ENCODE measurements at regions not wholly inside any gene's neighbourhood (a gene's known extent, or its start where the extent isn't known, plus 50 kb on each side); places are given as distances from the start of the nearest gene placed in this dataset.

DNA sequence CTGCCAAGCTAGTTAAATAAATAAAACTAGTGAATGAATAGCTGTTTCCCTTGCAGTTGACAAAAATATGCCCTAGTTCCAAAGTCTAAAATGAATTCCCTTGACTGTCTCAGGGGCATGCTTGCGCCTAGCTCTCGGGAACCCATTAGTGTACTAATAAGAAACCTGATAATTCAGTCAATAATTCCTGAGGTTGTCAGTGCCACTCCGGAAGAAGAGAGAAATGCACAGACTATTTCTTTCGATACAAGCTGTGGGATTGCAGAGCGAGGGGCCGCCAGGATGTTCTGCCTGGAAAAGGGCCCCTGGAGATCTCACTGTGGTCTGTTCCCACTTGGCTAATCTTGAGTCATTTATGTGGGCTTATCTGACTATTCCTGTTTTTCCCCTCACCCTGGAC lies 56.4 kb upstream of the LARP1 start:
- no peak overlapping the region for H3K27ac ChIP-seq (ENCODE audit: low read depth, low read length)
- TF ChIP-seq FOSL1 (IDR thresholded peaks at IDR 0.05; ENCODE audit: low read depth): no peak
- no peak for TF ChIP-seq ZFX (IDR thresholded peaks at IDR 0.05)
- no peak for TF ChIP-seq SRF (IDR thresholded peaks at IDR 0.05; ENCODE audit: low read depth)
- TF ChIP-seq YY1 (IDR thresholded peaks at IDR 0.05; ENCODE audit: extremely low read depth, insufficient replicate concordance, low read depth, low read length): no peak
- TF ChIP-seq, protein P1, sequence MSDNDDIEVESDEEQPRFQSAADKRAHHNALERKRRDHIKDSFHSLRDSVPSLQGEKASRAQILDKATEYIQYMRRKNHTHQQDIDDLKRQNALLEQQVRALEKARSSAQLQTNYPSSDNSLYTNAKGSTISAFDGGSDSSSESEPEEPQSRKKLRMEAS (IDR thresholded peaks at IDR 0.05): no peak
- TF ChIP-seq TCF7L2 (IDR thresholded peaks at IDR 0.05; ENCODE audit: borderline replicate concordance, extremely low read depth, insufficient read depth, insufficient read length): no peak
- no peak for TF ChIP-seq SP1 (IDR thresholded peaks at IDR 0.05; ENCODE audit: low read depth)
- TF ChIP-seq ZNF274 (IDR thresholded peaks at IDR 0.05; ENCODE audit: low read depth, low read length): no peak
- TF ChIP-seq CEBPB (IDR thresholded peaks at IDR 0.05; ENCODE audit: low read depth): no peak
- TF ChIP-seq, protein P2, sequence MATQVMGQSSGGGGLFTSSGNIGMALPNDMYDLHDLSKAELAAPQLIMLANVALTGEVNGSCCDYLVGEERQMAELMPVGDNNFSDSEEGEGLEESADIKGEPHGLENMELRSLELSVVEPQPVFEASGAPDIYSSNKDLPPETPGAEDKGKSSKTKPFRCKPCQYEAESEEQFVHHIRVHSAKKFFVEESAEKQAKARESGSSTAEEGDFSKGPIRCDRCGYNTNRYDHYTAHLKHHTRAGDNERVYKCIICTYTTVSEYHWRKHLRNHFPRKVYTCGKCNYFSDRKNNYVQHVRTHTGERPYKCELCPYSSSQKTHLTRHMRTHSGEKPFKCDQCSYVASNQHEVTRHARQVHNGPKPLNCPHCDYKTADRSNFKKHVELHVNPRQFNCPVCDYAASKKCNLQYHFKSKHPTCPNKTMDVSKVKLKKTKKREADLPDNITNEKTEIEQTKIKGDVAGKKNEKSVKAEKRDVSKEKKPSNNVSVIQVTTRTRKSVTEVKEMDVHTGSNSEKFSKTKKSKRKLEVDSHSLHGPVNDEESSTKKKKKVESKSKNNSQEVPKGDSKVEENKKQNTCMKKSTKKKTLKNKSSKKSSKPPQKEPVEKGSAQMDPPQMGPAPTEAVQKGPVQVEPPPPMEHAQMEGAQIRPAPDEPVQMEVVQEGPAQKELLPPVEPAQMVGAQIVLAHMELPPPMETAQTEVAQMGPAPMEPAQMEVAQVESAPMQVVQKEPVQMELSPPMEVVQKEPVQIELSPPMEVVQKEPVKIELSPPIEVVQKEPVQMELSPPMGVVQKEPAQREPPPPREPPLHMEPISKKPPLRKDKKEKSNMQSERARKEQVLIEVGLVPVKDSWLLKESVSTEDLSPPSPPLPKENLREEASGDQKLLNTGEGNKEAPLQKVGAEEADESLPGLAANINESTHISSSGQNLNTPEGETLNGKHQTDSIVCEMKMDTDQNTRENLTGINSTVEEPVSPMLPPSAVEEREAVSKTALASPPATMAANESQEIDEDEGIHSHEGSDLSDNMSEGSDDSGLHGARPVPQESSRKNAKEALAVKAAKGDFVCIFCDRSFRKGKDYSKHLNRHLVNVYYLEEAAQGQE (IDR thresholded peaks at IDR 0.05; ENCODE audit: low read depth): no peak
- no peak for TF ChIP-seq CBX3 (IDR thresholded peaks at IDR 0.05; ENCODE audit: low read depth)
- TF ChIP-seq, protein P3, sequence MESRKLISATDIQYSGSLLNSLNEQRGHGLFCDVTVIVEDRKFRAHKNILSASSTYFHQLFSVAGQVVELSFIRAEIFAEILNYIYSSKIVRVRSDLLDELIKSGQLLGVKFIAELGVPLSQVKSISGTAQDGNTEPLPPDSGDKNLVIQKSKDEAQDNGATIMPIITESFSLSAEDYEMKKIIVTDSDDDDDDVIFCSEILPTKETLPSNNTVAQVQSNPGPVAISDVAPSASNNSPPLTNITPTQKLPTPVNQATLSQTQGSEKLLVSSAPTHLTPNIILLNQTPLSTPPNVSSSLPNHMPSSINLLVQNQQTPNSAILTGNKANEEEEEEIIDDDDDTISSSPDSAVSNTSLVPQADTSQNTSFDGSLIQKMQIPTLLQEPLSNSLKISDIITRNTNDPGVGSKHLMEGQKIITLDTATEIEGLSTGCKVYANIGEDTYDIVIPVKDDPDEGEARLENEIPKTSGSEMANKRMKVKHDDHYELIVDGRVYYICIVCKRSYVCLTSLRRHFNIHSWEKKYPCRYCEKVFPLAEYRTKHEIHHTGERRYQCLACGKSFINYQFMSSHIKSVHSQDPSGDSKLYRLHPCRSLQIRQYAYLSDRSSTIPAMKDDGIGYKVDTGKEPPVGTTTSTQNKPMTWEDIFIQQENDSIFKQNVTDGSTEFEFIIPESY (IDR thresholded peaks at IDR 0.05; ENCODE audit: extremely low read depth, insufficient replicate concordance, low read length): no peak
- no peak for TF ChIP-seq EGR1 (IDR thresholded peaks at IDR 0.05; ENCODE audit: low read depth)
- TF ChIP-seq RAD21 (IDR thresholded peaks at IDR 0.05; ENCODE audit: low read depth): no peak
- no peak for TF ChIP-seq JUND (IDR thresholded peaks at IDR 0.05)
- TF ChIP-seq ELF1 (IDR thresholded peaks at IDR 0.05; ENCODE audit: borderline replicate concordance, low read depth): no peak
- no peak overlapping the region for H3K9ac ChIP-seq (ENCODE audit: low read length)
- ATAC-seq: no peak
- RAD21 ChIA-PET (ENCODE audit: low non-redundant PET in 1 of 2, low total read pairs in 2 of 2, uncharacterized antibody in 2 of 2, unreplicated experiment in 2 of 2): no interaction called here
- no peak for DNase-seq (ENCODE audit: low read depth, low spot score)
- CTCF ChIA-PET: no interaction called here
- H2AFZ ChIP-seq (ENCODE audit: low read depth, low read length, poor library complexity, severe bottlenecking): no peak overlapping the region
- BruUV-seq (replicated peaks): no TSS peak
- H3K9me3 ChIP-seq (ENCODE audit: control insufficient read depth in 1 of 2, insufficient read depth in 1 of 2, low read depth in 1 of 2, low read length in 2 of 2): no peaks in the 10 kb centered on the region
- no peaks in the 10 kb centered on the region for H3K79me2 ChIP-seq (ENCODE audit: insufficient read depth, low read length)
- no peaks in the 10 kb centered on the region for H3K27me3 ChIP-seq (ENCODE audit: insufficient read depth, low read length)
- no peaks in the 10 kb centered on the region for H4K20me1 ChIP-seq (ENCODE audit: insufficient read depth)
- intact Hi-C loops (cut with micrococcal nuclease): no loop called here
- peaks cover 19% of the 10 kb centered on the region in 2 experiments for H3K4me1 ChIP-seq (ENCODE audit: control insufficient read depth in 1 of 2, insufficient read depth in 2 of 2, low read length in 2 of 2)
- no peak overlapping the region for H3K4me3 ChIP-seq (replicated peaks in 1 of 2; ENCODE audit: low read depth in 1 of 2, low read length in 2 of 2)
- no peak overlapping the region for H3K4me2 ChIP-seq (ENCODE audit: low read length)
- no peaks in the 10 kb centered on the region for H3K9me2 ChIP-seq (ENCODE audit: insufficient read depth)
- POLR2A ChIA-PET: no interaction called here
- no peaks in the 10 kb centered on the region for H3K36me3 ChIP-seq (ENCODE audit: control insufficient read depth in 1 of 2, insufficient read depth in 2 of 2, low read length in 2 of 2)
